Chondrocyte (in vitro differentiated cells): ENCODE measurements at regions not wholly inside any gene's neighbourhood (a gene's known extent, or its start where the extent isn't known, plus 50 kb on each side); places are given as distances from the start of the nearest gene placed in this dataset.
A peak's percentile ranks its signal among the peaks of the same experiment; 100 is the strongest.

Experiments
- DNase-seq: peaks from one replicate; pipeline ENCODE4 v3.0.0; 2021; ENCODE audit warnings: mixed read lengths, low spot score
- H3K27ac Mint-ChIP-seq: one replicate; pipeline ENCODE4 v1.8.0; 2021; ENCODE audit warnings: mild to moderate bottlenecking, moderate library complexity, mixed read lengths; ENCODE audit not compliant: unreplicated experiment
- H3K27me3 Mint-ChIP-seq: 2 replicates; pipeline ENCODE4 v1.8.0; 2021; ENCODE audit warnings: low read depth, mixed read lengths
- H3K36me3 Mint-ChIP-seq: 2 replicates; pipeline ENCODE4 v1.8.0; 2021; ENCODE audit warnings: low read depth, mixed read lengths
- H3K4me1 Mint-ChIP-seq: 2 replicates; pipeline ENCODE4 v1.8.0; 2021; ENCODE audit warnings: low read depth, mild to moderate bottlenecking, mixed read lengths
- H3K4me3 Mint-ChIP-seq: one replicate; pipeline ENCODE4 v1.8.0; 2021; ENCODE audit warnings: mild to moderate bottlenecking, moderate library complexity, mixed read lengths; ENCODE audit not compliant: unreplicated experiment
- H3K9me3 Mint-ChIP-seq: 2 replicates; pipeline ENCODE4 v1.8.0; 2021; ENCODE audit warnings: low read depth, mixed read lengths
- CTCF ChIP-seq: fragments of 200-600 bp; sonication (generic); IDR thresholded peaks from 2 replicates; pipeline ENCODE4 v1.5.0; 2021; ENCODE audit warnings: antibody characterized with exemption, mild to moderate bottlenecking, moderate library complexity

GRCh38 chr9:134995792-134996120, 78.0 kb upstream of the FCN1 start:
- H3K4me1 Mint-ChIP-seq: no peaks in the 10 kb centered on the region
- no peaks in the 10 kb centered on the region for H3K36me3 Mint-ChIP-seq
- peaks cover 28% of the 10 kb centered on the region for H3K9me3 Mint-ChIP-seq
- H3K27me3 Mint-ChIP-seq: peaks cover 26% of the 10 kb centered on the region
- peak; percentile 50 for DNase-seq
- no peak for TF ChIP-seq CTCF
- H3K27ac Mint-ChIP-seq: no peak overlapping the region
- no peak overlapping the region for H3K4me3 Mint-ChIP-seq

GRCh38 chr9:134996591-134997530, 79.1 kb upstream of the FCN1 start:
- Mint-ChIP-seq H3K4me1 (no peaks in the 10 kb centered on the region), H3K27me3 (peaks cover 26% of the 10 kb centered on the region), H3K27ac (no peak overlapping the region), H3K36me3 (no peaks in the 10 kb centered on the region), H3K4me3 (no peak overlapping the region), H3K9me3 (peaks cover 32% of the 10 kb centered on the region)
- DNase-seq: no peak
- TF ChIP-seq CTCF: no peak

GRCh38 chr9:135000647-135001245, 83.0 kb upstream of the FCN1 start:
- no peak for DNase-seq
- Mint-ChIP-seq H3K36me3 (no peaks in the 10 kb centered on the region), H3K4me3 (no peak overlapping the region), H3K9me3 (peaks cover 35% of the 10 kb centered on the region), H3K4me1 (no peaks in the 10 kb centered on the region), H3K27me3 (peaks cover 15% of the 10 kb centered on the region), H3K27ac (no peak overlapping the region)
- TF ChIP-seq CTCF: no peak

GRCh38 chr9:135001526-135001925, 83.8 kb upstream of the FCN1 start:
- Mint-ChIP-seq H3K27me3 (peaks cover 10% of the 10 kb centered on the region), H3K4me3 (no peak overlapping the region), H3K4me1 (no peaks in the 10 kb centered on the region), H3K27ac (no peak overlapping the region), H3K9me3 (peaks cover 35% of the 10 kb centered on the region), H3K36me3 (no peaks in the 10 kb centered on the region)
- DNase-seq: peak; percentile 41
- TF ChIP-seq CTCF: no peak

GRCh38 chr9:135002336-135002735, 84.6 kb upstream of the FCN1 start:
- Mint-ChIP-seq H3K4me1 (no peaks in the 10 kb centered on the region), H3K27ac (no peak overlapping the region), H3K27me3 (peaks cover 6% of the 10 kb centered on the region), H3K36me3 (no peaks in the 10 kb centered on the region), H3K9me3 (peaks cover 35% of the 10 kb centered on the region), H3K4me3 (no peak overlapping the region)
- TF ChIP-seq CTCF: no peak
- DNase-seq: no peak
